ENCODE measurements at regions not wholly inside any gene's neighbourhood (a gene's known extent, or its start where the extent isn't known, plus 50 kb on each side); places are given as distances from the start of the nearest gene placed in this dataset.

- DNase-seq (ENCODE audit: low spot score) (no peak), ATAC-seq (no peak), FAIRE-seq (no peak)
- Histone ChIP-seq H3K27ac (ENCODE audit: extremely low read length, insufficient read depth, low read length) (no peak overlapping the region), H3K9me3 (ENCODE audit: low read length) (peaks cover 11% of the 10 kb centered on the region), H2AFZ (ENCODE audit: low read length) (no peak overlapping the region), H3K79me2 (ENCODE audit: insufficient read depth, low read length) (no peaks in the 10 kb centered on the region), H3K4me1 (ENCODE audit: insufficient read depth, low read length) (peaks cover 54% of the 10 kb centered on the region), H3K4me3 (replicated peaks in 1 of 3; ENCODE audit: insufficient read depth in 1 of 3, low read depth in 2 of 3, low read length in 3 of 3) (no peak overlapping the region), H4K20me1 (ENCODE audit: insufficient read depth, low read length) (no peaks in the 10 kb centered on the region; the same call in 1 of the 2 replicates), H3K9ac (ENCODE audit: insufficient read depth, low read depth, low read length) (no peak overlapping the region), H3K4me2 (ENCODE audit: low read depth, low read length) (no peak overlapping the region), H3K27me3 (ENCODE audit: control insufficient read depth in 1 of 2, insufficient read depth in 2 of 2, low read length in 2 of 2) (no peaks in the 10 kb centered on the region), H3K36me3 (replicated peaks in 1 of 2; ENCODE audit: control insufficient read depth in 1 of 2, insufficient read depth in 2 of 2, low read length in 2 of 2) (no peaks in the 10 kb centered on the region; a peak in 1 of 5 replicates)
- ChIA-PET POLR2A (no interaction called here), CTCF (ENCODE audit: low intra/inter-chr PET ratio, low total read pairs) (no interaction called here)
- in situ Hi-C loops (cut with HindIII; ENCODE audit: extremely low pct_ligation_motif_present, low pct_unique_long_range_greater_than_20kb) (loop anchor here (25.0 kb wide), 1 partner anchor 113 kb away; no protein-coding TSS in a partner anchor), intact Hi-C loops (cut with micrococcal nuclease; ENCODE audit: unreplicated experiment) (no loop called here)
- 95% methylated on average over 11 of the region's 29 CpGs for WGBS (ENCODE audit: low lambda C conversion rate)
- BruUV-seq (replicated peaks), result no TSS peak
- no peak for TF ChIP-seq REXO4 (CRISPR knock-in tag; IDR thresholded peaks at IDR 0.05; ENCODE audit: borderline replicate concordance)
- TF ChIP-seq SMYD3 (CRISPR knock-in tag; IDR thresholded peaks at IDR 0.05), result no peak
- no peak for TF ChIP-seq ZNF672 (CRISPR knock-in tag; IDR thresholded peaks at IDR 0.05)
- TF ChIP-seq SRSF9 (IDR thresholded peaks at IDR 0.05; ENCODE audit: borderline replicate concordance, insufficient read depth, low read depth, low read length, poor library complexity, severe bottlenecking), result no peak
- no peak for TF ChIP-seq PLRG1 (conservative IDR thresholded peaks at IDR 0.05)
- TF ChIP-seq ZFP36L1 (CRISPR knock-in tag; IDR thresholded peaks at IDR 0.05), result no peak
- TF ChIP-seq ZNF850 (CRISPR knock-in tag; conservative IDR thresholded peaks at IDR 0.05), result no peak
- TF ChIP-seq KLF11 (CRISPR knock-in tag; IDR thresholded peaks at IDR 0.05), result no peak
- TF ChIP-seq ZUFSP (CRISPR knock-in tag; IDR thresholded peaks at IDR 0.05; ENCODE audit: borderline replicate concordance), result no peak
- no peak for TF ChIP-seq ZNF792 (CRISPR knock-in tag; IDR thresholded peaks at IDR 0.05)
- no peak for TF ChIP-seq ZNF800 (CRISPR knock-in tag; IDR thresholded peaks at IDR 0.05)
- no peak for TF ChIP-seq IRF2 (CRISPR knock-in tag; IDR thresholded peaks at IDR 0.05)
- TF ChIP-seq MZF1 (CRISPR knock-in tag; IDR thresholded peaks at IDR 0.05; ENCODE audit: borderline replicate concordance), result no peak
- no peak for TF ChIP-seq E2F2 (CRISPR knock-in tag; IDR thresholded peaks at IDR 0.05; ENCODE audit: borderline replicate concordance)
- no peak for TF ChIP-seq ATF7-NPFF (CRISPR knock-in tag; IDR thresholded peaks at IDR 0.05; ENCODE audit: low read depth)
- no peak for TF ChIP-seq SNAPC4 (CRISPR knock-in tag; IDR thresholded peaks at IDR 0.05)
Observed at GRCh38 chr12:9348906-9349518, 140.8 kb upstream of the PZP start.
